ENCODE measurements at regions not wholly inside any gene's neighbourhood (a gene's known extent, or its start where the extent isn't known, plus 50 kb on each side); places are given as distances from the start of the nearest gene placed in this dataset.
"Not testable (repeated sequence)": the region's sequence is repeated elsewhere in the genome, so short reads cannot be mapped to it uniquely, and the experiment has no call there.

DNA sequence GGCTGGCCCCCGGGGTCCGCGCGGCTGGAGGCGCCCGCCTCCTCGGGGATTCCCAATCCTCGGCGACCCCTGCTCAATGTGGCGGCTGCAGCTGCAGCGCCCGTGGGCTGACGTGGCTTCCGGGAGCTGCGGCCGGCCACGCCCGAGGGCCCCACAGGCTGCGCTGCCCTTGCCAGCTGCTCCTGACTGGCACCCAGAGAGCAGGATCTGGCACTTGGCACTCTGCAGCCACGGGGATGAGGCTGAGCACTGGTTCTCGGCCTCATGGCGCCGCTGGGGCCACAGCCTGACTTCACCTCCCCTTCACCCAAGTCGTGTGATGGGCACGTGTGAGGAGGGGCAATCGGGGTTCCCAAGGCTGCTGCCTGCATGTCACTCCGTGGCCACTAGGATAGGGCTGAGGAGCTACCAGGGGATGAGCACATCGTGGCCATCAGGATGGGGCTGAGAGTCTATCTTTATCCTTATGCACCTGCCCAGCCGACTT is 267.8 kb upstream of the FRG2C start:
- no peak for ATAC-seq
- TF ChIP-seq, protein P1, sequence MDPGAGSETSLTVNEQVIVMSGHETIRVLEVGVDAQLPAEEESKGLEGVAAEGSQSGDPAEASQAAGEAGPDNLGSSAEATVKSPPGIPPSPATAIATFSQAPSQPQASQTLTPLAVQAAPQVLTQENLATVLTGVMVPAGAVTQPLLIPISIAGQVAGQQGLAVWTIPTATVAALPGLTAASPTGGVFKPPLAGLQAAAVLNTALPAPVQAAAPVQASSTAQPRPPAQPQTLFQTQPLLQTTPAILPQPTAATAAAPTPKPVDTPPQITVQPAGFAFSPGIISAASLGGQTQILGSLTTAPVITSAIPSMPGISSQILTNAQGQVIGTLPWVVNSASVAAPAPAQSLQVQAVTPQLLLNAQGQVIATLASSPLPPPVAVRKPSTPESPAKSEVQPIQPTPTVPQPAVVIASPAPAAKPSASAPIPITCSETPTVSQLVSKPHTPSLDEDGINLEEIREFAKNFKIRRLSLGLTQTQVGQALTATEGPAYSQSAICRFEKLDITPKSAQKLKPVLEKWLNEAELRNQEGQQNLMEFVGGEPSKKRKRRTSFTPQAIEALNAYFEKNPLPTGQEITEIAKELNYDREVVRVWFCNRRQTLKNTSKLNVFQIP (CRISPR knock-in tag; IDR thresholded peaks at IDR 0.05; ENCODE audit: borderline replicate concordance, low read depth), result no peak
- TF ChIP-seq BACH2 (CRISPR knock-in tag; IDR thresholded peaks at IDR 0.05; ENCODE audit: borderline replicate concordance) (no peak), ISL1 (CRISPR knock-in tag; IDR thresholded peaks at IDR 0.05) (no peak), TSHZ2 (CRISPR knock-in tag; IDR thresholded peaks at IDR 0.05) (no peak), ZNF70 (CRISPR knock-in tag; IDR thresholded peaks at IDR 0.05) (no peak), ZFP30 (CRISPR knock-in tag; IDR thresholded peaks at IDR 0.05) (no peak), ARNTL (CRISPR knock-in tag; IDR thresholded peaks at IDR 0.05; ENCODE audit: borderline replicate concordance, low read depth) (no peak), CSDC2 (CRISPR knock-in tag; IDR thresholded peaks at IDR 0.05) (no peak), SNAI2 (CRISPR knock-in tag; IDR thresholded peaks at IDR 0.05) (no peak)
- TF ChIP-seq, protein P2, sequence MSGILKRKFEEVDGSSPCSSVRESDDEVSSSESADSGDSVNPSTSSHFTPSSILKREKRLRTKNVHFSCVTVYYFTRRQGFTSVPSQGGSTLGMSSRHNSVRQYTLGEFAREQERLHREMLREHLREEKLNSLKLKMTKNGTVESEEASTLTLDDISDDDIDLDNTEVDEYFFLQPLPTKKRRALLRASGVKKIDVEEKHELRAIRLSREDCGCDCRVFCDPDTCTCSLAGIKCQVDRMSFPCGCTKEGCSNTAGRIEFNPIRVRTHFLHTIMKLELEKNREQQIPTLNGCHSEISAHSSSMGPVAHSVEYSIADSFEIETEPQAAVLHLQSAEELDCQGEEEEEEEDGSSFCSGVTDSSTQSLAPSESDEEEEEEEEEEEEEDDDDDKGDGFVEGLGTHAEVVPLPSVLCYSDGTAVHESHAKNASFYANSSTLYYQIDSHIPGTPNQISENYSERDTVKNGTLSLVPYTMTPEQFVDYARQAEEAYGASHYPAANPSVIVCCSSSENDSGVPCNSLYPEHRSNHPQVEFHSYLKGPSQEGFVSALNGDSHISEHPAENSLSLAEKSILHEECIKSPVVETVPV (CRISPR knock-in tag; IDR thresholded peaks at IDR 0.05), result no peak

GRCh38 chr3:75397486-75397885 is 266.6 kb upstream of the FRG2C start:
- not testable (repeated sequence) for ATAC-seq

GRCh38 chr3:75422101-75422945 is 241.8 kb upstream of the FRG2C start:
- not testable (repeated sequence) for ATAC-seq

- ATAC-seq, result not testable (repeated sequence)
Measured at GRCh38 chr3:75425379-75425778, 238.7 kb upstream of the FRG2C start.

DNA sequence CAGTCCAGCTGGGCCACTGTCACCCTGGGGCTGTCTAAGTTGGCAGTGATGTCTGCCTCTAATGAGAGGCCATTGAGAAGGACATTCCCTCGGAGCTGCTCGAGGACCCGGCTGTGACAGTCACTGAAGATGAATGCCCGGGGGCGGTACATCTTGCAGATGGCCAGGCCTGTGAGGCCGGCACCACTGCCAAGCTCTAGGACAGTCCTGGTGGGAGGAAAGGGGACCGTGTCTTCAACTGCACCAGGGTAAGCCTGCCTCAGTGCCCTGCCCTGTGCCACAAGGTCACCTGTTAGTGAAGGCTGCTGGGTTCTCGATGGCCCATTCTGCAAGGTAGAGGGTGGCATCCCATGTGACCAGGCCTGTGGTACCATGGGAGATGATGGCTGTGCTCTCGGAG is 236.6 kb upstream of the FRG2C start:
- not testable (repeated sequence) for ATAC-seq

DNA sequence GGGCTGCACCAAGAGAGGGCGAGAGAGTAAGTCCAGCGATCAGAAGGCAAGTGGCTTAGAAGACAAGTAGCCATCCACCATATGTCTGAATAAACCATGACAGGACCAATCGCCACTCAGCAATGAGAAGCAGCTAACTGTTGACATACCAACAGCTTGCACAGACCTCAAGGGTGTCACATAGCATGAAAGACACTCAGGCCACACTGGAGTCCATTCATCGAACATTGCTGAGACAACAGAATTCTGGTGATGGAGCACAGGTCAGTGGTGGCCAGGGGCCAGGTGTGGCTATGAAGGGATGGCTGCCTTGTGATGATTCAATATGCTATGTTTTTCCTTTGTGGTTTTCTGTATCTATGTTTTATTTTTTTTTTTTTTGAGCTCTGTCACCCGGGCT is 236.2 kb upstream of the FRG2C start:
- not testable (repeated sequence) for ATAC-seq

DNA sequence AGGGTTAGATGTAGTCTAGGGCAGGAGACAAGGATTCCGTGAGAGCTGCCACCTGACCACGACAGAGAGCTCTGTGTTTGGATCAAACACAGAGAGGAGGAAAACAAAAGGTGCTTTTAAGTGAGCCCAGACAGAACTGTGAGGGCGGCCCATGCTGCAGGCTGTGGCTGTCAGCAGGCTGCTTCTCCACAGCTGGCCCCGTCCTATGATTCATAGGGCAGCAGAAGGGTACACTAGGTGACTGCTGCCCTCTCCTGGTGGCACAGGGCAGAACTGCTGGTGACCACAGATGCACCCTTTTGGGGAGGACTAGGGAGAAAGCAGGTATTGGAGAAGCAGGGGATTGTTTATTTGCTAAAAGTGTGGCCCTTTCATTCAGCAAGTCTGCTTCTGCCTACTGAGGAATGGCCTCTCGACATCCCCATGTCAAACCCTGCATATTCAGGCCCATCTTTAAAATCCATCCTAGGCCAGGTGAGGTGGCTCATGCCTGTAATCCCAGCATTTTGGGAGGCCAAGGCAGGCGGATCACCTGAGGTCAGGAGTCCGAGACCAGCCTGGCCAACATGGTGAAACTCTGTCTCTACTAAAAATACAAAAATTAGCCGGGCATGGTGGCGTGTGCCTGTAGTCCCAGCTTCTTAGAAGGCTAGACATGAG is 234.4 kb upstream of the FRG2C start:
- ATAC-seq, result not testable (repeated sequence)

DNA sequence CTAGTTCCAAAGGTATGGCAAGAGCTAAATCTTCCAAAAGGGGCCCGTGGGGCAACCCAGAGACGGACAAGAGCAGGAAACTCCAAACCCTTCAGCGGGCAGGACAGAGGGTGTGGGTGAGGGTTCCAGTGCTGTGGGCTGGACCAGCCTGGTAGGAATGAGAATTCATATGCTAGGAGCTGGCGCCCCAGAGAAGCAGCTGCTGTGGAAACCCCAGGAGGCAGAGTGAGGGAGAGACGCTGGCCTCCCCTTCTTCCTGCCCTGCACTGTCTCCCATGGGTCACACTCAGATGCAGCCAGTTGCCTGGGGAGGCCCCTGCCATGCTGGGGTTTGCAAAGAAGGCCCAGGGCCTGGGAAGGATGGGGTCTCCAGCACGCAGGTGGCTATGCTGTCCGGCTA is 233.7 kb upstream of the FRG2C start:
- ATAC-seq, result not testable (repeated sequence)

GRCh38 chr3:75431120-75431519 is 233.0 kb upstream of the FRG2C start:
- ATAC-seq, result not testable (repeated sequence)

GRCh38 chr3:75432466-75432865 is 231.7 kb upstream of the FRG2C start:
- not testable (repeated sequence) for ATAC-seq

All from SK-N-SH treated with all-trans-retinoic acid at 6 μM for 48 hours (cell line).